ENCODE measurements at regions not wholly inside any gene's neighbourhood (a gene's known extent, or its start where the extent isn't known, plus 50 kb on each side); places are given as distances from the start of the nearest gene placed in this dataset.
"Not testable (repeated sequence)": the region's sequence is repeated elsewhere in the genome, so short reads cannot be mapped to it uniquely, and the experiment has no call there.

DNA sequence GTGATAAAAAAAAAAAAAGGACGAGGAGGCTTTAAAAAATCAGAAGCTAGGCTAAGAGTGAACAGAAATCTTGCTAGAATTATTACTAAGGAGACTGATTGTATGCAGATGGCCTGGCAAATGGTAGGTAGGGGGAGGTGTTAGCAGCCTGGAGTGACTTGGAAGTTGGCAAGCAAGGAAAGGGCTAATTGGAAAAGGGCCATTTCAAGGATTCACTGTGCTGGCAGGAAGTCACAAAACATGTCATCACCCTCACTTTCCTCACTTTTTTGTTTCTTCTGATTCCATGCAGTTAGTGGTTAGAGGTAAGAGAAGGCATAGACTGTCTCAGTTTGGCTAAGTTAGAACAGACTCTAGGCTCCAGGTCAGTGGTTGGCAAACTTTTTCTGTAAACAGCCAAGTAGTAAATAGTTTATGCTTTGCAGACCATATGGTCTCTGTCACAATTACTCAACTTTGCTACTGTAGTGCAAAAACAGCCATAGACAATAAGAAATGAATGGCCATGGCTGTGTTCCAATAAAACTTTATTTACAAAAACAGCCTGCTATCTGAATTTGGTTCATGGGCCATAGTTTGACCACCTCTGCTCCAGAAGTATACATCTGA lies 646.5 kb upstream of the ACTRT1 start:
- Histone ChIP-seq H3K27ac (no peak overlapping the region), H3K27me3 (ENCODE audit: control insufficient read depth, insufficient read depth, low read length) (no peaks in the 10 kb centered on the region), H3K9ac (no peak overlapping the region), H2AFZ (no peak overlapping the region), H3K9me3 (ENCODE audit: control insufficient read depth, low read length) (no peaks in the 10 kb centered on the region), H3K4me2 (ENCODE audit: low read length) (no peak overlapping the region), H3K36me3 (ENCODE audit: control insufficient read depth, insufficient read depth, low read length) (no peaks in the 10 kb centered on the region), H3K4me1 (no peaks in the 10 kb centered on the region), H3K79me2 (no peaks in the 10 kb centered on the region), H3K4me3 (ENCODE audit: low read depth, low read length) (no peak overlapping the region)
- TF ChIP-seq, protein P1, sequence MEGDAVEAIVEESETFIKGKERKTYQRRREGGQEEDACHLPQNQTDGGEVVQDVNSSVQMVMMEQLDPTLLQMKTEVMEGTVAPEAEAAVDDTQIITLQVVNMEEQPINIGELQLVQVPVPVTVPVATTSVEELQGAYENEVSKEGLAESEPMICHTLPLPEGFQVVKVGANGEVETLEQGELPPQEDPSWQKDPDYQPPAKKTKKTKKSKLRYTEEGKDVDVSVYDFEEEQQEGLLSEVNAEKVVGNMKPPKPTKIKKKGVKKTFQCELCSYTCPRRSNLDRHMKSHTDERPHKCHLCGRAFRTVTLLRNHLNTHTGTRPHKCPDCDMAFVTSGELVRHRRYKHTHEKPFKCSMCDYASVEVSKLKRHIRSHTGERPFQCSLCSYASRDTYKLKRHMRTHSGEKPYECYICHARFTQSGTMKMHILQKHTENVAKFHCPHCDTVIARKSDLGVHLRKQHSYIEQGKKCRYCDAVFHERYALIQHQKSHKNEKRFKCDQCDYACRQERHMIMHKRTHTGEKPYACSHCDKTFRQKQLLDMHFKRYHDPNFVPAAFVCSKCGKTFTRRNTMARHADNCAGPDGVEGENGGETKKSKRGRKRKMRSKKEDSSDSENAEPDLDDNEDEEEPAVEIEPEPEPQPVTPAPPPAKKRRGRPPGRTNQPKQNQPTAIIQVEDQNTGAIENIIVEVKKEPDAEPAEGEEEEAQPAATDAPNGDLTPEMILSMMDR (IDR thresholded peaks at IDR 0.05), result no peak

DNA sequence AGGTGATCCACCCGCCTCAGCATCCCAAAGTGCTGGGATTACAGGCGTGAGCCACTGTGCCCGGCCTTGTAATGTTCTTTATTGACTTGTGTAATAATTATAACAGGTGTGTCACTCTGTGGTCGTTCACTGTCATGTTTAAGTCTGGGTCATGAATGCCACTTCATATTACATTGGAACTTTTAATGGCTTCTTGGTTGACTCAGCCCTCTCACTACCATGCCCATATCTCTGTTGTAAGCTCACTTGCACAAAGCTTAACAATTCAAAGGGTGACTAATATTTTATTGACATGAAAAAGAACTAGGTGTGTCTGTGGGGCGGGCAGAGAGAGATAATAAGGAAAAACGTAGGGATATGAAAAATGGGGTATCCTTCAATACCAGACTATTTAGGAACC lies 639.7 kb upstream of the ACTRT1 start:
- no peaks in the 10 kb centered on the region for H3K9me3 ChIP-seq (ENCODE audit: control insufficient read depth, low read length)
- no peaks in the 10 kb centered on the region for H3K36me3 ChIP-seq (ENCODE audit: control insufficient read depth, insufficient read depth, low read length)
- H3K4me2 ChIP-seq (ENCODE audit: low read length), result no peak overlapping the region
- H3K4me1 ChIP-seq, result no peaks in the 10 kb centered on the region
- no peak overlapping the region for H3K9ac ChIP-seq
- no peak overlapping the region for H2AFZ ChIP-seq
- H3K27ac ChIP-seq, result no peak overlapping the region
- H3K27me3 ChIP-seq (ENCODE audit: control insufficient read depth, insufficient read depth, low read length), result no peaks in the 10 kb centered on the region
- TF ChIP-seq, protein P1 (IDR thresholded peaks at IDR 0.05), result no peak
- H3K4me3 ChIP-seq (ENCODE audit: low read depth, low read length), result no peak overlapping the region
- no peaks in the 10 kb centered on the region for H3K79me2 ChIP-seq

DNA sequence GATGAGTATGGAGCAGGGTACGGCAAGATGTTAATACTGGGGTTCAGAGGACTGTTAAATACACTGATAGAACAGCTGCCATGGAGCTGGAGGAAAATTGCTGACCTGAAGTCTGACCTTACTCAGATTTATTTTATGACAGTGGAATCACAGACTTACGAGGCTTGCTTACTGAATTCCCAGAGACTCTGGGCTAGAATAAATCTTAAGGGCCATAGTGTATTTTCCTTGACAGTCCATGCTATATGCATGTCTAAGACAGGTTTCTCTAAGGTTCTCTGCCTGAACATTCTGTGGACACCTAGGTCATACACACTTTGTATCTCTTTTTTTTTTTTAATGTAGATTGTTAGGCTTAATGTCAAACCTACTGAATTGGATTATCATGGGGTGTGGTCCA lies 633.2 kb upstream of the ACTRT1 start:
- Histone ChIP-seq H3K79me2 (no peaks in the 10 kb centered on the region), H3K36me3 (ENCODE audit: control insufficient read depth, insufficient read depth, low read length) (no peaks in the 10 kb centered on the region), H3K27me3 (ENCODE audit: control insufficient read depth, insufficient read depth, low read length) (no peaks in the 10 kb centered on the region), H3K4me1 (no peaks in the 10 kb centered on the region), H2AFZ (no peak overlapping the region), H3K9me3 (ENCODE audit: control insufficient read depth, low read length) (no peaks in the 10 kb centered on the region), H3K4me3 (ENCODE audit: low read depth, low read length) (no peak overlapping the region), H3K4me2 (ENCODE audit: low read length) (no peak overlapping the region), H3K27ac (no peak overlapping the region), H3K9ac (no peak overlapping the region)
- TF ChIP-seq, protein P1 (IDR thresholded peaks at IDR 0.05), result no peak

DNA sequence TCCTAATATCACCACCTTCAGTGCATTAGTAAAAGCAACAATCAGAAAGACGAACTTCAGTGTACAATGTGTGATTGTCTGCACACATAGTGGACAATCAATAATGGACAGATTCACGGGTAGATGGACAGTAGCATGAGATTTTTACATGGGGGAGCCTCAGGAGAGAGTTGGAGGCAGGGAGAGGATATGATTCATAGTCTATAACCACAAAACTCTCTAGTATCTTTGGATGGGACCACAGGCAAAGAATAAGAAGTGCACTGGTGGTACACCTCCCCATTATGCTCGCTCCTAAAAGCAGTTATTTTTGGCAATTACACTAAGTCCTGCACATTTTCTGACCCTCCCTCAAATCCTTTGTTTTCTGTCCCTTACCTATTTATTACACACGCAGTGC lies 624.4 kb upstream of the ACTRT1 start:
- Histone ChIP-seq H3K36me3 (ENCODE audit: control insufficient read depth, insufficient read depth, low read length) (no peaks in the 10 kb centered on the region), H2AFZ (no peak overlapping the region), H3K27ac (no peak overlapping the region), H3K9me3 (ENCODE audit: control insufficient read depth, low read length) (no peaks in the 10 kb centered on the region), H3K27me3 (ENCODE audit: control insufficient read depth, insufficient read depth, low read length) (no peaks in the 10 kb centered on the region), H3K9ac (no peak overlapping the region), H3K4me3 (ENCODE audit: low read depth, low read length) (no peak overlapping the region), H3K79me2 (no peaks in the 10 kb centered on the region), H3K4me2 (ENCODE audit: low read length) (no peak overlapping the region), H3K4me1 (no peaks in the 10 kb centered on the region)
- TF ChIP-seq, protein P1 (IDR thresholded peaks at IDR 0.05), result no peak

DNA sequence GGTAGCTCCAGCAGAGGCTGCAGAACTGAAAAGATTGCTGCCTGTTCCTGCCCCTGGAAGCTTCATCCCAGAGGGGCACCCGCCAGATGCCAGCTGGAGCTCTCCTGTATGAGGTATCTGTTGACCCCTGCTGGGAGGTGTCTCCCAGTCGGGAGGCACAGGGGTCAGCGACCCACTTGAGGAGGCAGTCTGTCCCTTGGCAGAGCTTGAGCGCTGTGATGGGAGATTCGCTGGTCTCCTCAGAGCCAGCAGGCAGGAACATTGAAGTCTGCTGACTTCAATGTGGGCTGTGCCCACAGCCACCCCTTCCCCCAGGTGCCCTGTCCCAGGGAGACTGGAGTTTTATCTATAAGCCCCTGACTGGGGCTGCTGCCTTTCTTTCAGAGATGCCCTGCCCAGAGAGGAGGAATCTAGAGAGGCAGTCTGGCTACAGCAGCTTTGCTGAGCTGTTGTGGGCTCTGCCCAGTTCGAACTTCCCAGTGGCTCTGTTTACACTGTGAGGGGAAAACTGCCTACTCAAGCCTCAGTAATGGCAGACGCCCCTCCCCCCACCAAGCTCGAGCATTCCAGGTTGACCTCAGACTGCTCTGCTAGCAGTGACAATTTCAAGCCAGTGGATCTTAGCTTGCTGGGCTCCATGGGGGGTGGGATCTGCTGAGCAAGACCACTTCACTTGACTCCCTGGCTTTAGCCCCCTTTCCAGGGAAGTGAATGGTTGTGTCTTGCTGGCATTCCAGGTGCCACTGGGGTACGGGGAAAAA lies 622.3 kb upstream of the ACTRT1 start:
- not testable (repeated sequence) for H3K36me3 ChIP-seq (ENCODE audit: control insufficient read depth, insufficient read depth, low read length); H2AFZ ChIP-seq; H3K79me2 ChIP-seq; H3K4me1 ChIP-seq; H3K4me2 ChIP-seq (ENCODE audit: low read length); H3K27me3 ChIP-seq (ENCODE audit: control insufficient read depth, insufficient read depth, low read length); H3K27ac ChIP-seq; H3K4me3 ChIP-seq (ENCODE audit: low read depth, low read length); H3K9ac ChIP-seq; H3K9me3 ChIP-seq (ENCODE audit: control insufficient read depth, low read length)

Data from parathyroid adenoma (tissue), 2 donors.